Hypothalamus (tissue), 51 donors: ENCODE measurements at regions not wholly inside any gene's neighbourhood (a gene's known extent, or its start where the extent isn't known, plus 50 kb on each side); places are given as distances from the start of the nearest gene placed in this dataset.
"Not testable (repeated sequence)": the region's sequence is repeated elsewhere in the genome, so short reads cannot be mapped to it uniquely, and the experiment has no call there.

Experiments used
- DNase-seq, 51 donors: peaks; one replicate each; lab custom pipeline; 2025; lab: John Stamatoyannopoulos, UW

- no peak for DNase-seq
Measured at GRCh38 chr1:197850918-197851317, 51.5 kb upstream of the C1orf53 start.

GRCh38 chr1:197850042-197850441, 52.4 kb upstream of the C1orf53 start:
- DNase-seq: no peak

- no peak for DNase-seq
Measured at GRCh38 chr1:197848350-197848749, 54.1 kb upstream of the C1orf53 start.

- no peak for DNase-seq
Measured at GRCh38 chr1:197845886-197846285, 56.5 kb upstream of the C1orf53 start.

- DNase-seq: no peak
Measured at GRCh38 chr1:197844651-197845050, 57.8 kb upstream of the C1orf53 start.

GRCh38 chr1:197843401-197843800, 59.0 kb upstream of the C1orf53 start:
- DNase-seq: no peak

- no peak for DNase-seq
Measured at GRCh38 chr1:197842646-197843045, 59.8 kb upstream of the C1orf53 start.

DNA sequence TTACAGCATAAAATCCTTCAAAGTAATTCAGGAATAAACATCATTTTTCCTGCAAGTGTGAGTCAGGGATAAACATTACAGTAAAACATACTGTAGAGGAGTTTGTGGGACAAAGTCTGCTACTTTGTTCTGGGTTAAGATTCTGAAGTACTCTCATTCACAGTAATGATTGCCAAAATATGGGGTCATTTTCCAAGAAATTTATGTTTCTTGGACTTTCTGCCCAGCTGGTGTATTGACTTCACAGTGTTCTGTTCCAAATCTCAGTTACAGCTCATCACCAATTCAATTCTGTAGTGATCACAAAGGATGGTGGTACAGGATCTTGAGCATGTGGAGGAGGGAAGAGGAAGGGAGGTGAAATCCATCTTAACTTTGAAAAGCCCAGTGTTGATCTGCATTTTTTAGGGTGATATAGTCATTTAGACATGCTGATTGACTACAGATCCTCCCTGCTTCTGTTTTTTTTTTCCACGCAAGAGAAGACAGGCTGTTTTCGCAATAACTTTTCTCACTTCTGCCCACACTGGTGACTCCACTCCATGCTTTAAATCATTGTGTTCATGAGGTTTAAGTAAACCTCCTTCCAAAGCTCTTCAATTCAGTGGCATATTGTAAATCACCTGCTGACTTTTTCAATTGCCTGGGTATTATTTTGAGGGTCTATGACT, 60.4 kb upstream of the C1orf53 start:
- DNase-seq: peak in 1 of 51 donors; percentile 0

GRCh38 chr1:197841158-197841557, 61.3 kb upstream of the C1orf53 start:
- DNase-seq: no peak

- DNase-seq: not testable (repeated sequence)
Measured at GRCh38 chr1:197839786-197840185, 62.6 kb upstream of the C1orf53 start.

DNA sequence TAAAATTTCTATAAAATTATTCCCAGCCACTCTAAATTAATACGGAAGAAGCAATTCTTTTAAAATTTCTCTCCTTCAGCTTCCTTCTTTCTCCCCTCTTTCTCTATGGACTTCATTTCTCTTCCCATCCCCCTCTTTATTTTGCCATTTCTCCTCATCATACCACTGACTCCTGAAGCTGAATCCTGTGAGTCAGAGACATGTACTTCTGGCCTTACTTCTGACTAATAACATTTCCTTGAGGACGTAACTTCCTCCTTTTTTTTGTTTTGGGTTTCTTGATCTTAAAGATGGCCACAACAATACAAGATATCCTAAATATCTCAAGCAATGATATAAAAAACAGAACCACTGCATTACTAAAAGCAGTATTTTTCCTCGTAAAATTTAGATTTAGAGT, 63.6 kb upstream of the DENND1B start:
- no peak for DNase-seq

- DNase-seq: no peak
Measured at GRCh38 chr1:197837911-197838310, 62.6 kb upstream of the DENND1B start.

- not testable (repeated sequence) for DNase-seq
Measured at GRCh38 chr1:197836356-197836755, 61.1 kb upstream of the DENND1B start.

DNA sequence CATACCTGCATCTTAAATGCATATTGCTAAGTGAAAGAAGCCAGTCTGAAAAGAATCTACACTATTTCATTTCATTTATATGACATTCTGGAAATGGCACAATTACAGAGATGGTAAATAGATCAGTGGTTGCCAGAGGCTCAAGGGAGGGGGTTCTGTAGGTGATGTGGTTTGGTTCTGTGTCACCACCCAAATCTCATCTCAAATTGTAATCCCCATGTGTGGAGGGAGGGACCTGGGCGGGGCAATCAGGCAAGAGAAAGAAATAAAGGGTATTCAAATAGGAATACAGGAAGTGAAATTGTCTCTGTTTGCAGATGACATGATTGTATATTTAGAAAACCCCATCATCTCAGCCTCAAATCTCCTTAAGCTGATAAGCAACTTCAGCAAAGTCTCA, 53.7 kb upstream of the DENND1B start:
- not testable (repeated sequence) for DNase-seq

- DNase-seq: no peak
Measured at GRCh38 chr1:197825541-197825940, 50.3 kb upstream of the DENND1B start.
